Lower leg skin (tissue), 4 donors: ENCODE measurements at regions not wholly inside any gene's neighbourhood (a gene's known extent, or its start where the extent isn't known, plus 50 kb on each side); places are given as distances from the start of the nearest gene placed in this dataset.

ENCODE experiments used
- DNase-seq, 2 donors: peaks; one replicate each; pipeline ENCODE4 v3.0.0-alpha.2; 2019; ENCODE audit warnings: low spot score in 2 of 2
- H3K4me3 ChIP-seq: fragments of 200-600 bp; sonication (generic); 2 replicates; pipeline ENCODE4 v1.5.1; 2017; ENCODE audit warnings: mild to moderate bottlenecking, low read depth; ENCODE audit not compliant: poor library complexity, severe bottlenecking
- POLR2A ChIP-seq, 2 donors: fragments of 450-650 bp; IDR thresholded peaks; one replicate each; pipeline ENCODE4 v1.6.1; 2016 to 2017; ENCODE audit warnings: antibody characterized with exemption in 2 of 2, mild to moderate bottlenecking in 1 of 2, moderate library complexity in 1 of 2
- WGBS, 2 donors: methylation state at CpG; one replicate each; pipeline ENCODE4 v1.1.5; 2018; 5-methylcytosine and 5-hydroxymethylcytosine counted together
- intact Hi-C: fragments of 100-400 bp; cut with DNase I; formaldehyde crosslinking; loops from one replicate; pipeline ENCODE4 v1.15.0; 2023; ENCODE audit warnings: low total_unique reads
- TF ChIP-seq, protein P1 (sequence below), 3 donors: fragments of 450-650 bp; IDR thresholded peaks; one replicate each; pipeline ENCODE4 v1.5.1; 2016; ENCODE audit warnings: antibody characterized with exemption in 3 of 3, mild to moderate bottlenecking in 3 of 3, moderate library complexity in 2 of 3

DNA sequence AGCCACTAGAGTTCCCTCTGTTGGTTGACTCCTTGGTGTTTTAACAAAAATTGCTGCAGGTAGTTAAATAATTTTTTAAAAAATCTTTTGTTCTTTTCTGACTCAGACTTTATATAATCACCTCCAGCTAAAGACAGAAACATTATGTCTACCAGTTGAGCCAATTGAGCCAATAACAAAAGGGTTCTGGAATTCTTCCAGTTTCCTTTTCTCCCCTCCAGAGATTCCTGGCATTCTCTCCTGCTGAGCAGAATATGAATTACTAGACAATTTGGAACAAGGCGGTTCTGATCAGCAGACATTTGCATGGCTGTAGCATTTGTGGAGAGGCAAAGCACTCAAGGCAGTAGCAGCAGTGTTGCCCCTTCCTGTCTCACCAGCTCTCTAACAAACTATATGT lies 144.0 kb upstream of the SLC35B3 start:
- DNase-seq: no peak
- TF ChIP-seq, protein P1, sequence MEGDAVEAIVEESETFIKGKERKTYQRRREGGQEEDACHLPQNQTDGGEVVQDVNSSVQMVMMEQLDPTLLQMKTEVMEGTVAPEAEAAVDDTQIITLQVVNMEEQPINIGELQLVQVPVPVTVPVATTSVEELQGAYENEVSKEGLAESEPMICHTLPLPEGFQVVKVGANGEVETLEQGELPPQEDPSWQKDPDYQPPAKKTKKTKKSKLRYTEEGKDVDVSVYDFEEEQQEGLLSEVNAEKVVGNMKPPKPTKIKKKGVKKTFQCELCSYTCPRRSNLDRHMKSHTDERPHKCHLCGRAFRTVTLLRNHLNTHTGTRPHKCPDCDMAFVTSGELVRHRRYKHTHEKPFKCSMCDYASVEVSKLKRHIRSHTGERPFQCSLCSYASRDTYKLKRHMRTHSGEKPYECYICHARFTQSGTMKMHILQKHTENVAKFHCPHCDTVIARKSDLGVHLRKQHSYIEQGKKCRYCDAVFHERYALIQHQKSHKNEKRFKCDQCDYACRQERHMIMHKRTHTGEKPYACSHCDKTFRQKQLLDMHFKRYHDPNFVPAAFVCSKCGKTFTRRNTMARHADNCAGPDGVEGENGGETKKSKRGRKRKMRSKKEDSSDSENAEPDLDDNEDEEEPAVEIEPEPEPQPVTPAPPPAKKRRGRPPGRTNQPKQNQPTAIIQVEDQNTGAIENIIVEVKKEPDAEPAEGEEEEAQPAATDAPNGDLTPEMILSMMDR (IDR thresholded peaks at IDR 0.05): no peak
- TF ChIP-seq POLR2A (IDR thresholded peaks at IDR 0.05): no peak
- intact Hi-C loops: loop anchor here (5.0 kb wide), 1 partner anchor 1867 kb away; no protein-coding TSS in a partner anchor
- no peak overlapping the region for H3K4me3 ChIP-seq
- WGBS, 2 donors: 14 to 41% methylated on average over 1 of the region's 1 CpG

DNA sequence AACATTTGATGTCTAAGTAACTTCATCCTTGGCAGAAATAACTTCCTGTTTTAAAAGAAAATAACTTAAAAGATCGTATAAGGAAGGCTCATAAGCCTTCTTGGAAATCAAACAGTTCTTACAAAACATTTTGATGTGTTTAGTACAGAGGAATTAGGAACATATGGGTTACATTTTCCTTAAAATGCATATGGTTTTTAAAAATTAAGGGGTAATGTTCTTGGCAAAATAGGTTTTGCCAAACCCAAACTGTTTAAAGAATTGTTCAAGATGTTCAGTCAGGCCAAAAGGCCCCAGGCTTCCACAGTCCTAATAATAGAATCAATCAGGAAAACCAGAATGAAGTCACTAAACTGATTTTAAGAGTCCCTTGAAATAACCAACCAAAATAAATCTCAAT lies 142.7 kb upstream of the SLC35B3 start:
- WGBS, 2 donors: 8 to 16% methylated on average over 1 of the region's 1 CpG
- DNase-seq: no peak
- intact Hi-C loops: loop anchor here (5.0 kb wide), 1 partner anchor 1866 kb away; no protein-coding TSS in a partner anchor
- no peak overlapping the region for H3K4me3 ChIP-seq
- no peak for TF ChIP-seq POLR2A (IDR thresholded peaks at IDR 0.05)
- TF ChIP-seq, protein P1 (IDR thresholded peaks at IDR 0.05): no peak

DNA sequence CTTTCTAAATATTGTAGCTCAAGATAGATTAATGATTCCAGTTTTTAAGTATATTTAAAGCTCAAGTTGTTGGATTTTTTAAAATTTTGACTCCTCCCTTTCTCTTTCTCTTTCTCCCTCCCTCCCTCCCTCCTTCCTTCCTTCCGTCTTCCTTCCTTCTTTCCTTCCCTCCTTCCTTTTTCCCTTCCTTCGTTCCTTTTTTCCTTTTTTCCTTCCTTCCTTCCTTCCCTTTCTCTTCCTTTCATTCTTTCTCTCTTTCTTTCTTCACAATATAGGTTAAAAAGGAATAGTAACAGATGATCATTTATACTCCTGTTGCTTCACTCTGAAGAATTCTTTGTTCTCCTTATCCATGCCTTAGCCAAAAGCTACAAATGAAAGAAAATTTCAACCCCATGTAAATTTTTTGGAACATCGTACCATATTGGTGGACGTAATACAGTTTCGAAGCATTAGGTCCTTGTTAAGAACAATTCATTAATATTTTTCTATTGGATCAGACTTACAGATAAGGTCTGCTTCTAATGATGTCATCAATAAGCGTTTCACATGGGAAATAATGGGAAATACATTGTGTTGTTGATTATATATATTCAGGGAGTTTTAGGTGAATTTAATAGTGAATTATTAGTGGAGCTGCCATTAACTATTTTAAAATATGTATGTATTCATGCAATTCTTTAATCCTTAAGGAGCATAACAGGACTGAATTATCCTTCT lies 139.6 kb upstream of the SLC35B3 start:
- intact Hi-C loops: loop anchor here (5.0 kb wide), 1 partner anchor 1863 kb away; no protein-coding TSS in a partner anchor
- TF ChIP-seq, protein P1 (IDR thresholded peaks at IDR 0.05): no peak
- TF ChIP-seq POLR2A (IDR thresholded peaks at IDR 0.05): no peak
- H3K4me3 ChIP-seq: no peak overlapping the region
- no peak for DNase-seq
- WGBS, 2 donors: 87 to 92% methylated on average over 6 of the region's 6 CpGs

- intact Hi-C loops: no loop called here
- DNase-seq: no peak
- no peak overlapping the region for H3K4me3 ChIP-seq
- 94 to 98% methylated on average over 2 of the region's 2 CpGs for WGBS, 2 donors
- TF ChIP-seq, protein P1 (IDR thresholded peaks at IDR 0.05): no peak
- TF ChIP-seq POLR2A (IDR thresholded peaks at IDR 0.05): no peak
Measured at GRCh38 chr6:8574311-8574710, 139.0 kb upstream of the SLC35B3 start.

- 86 to 87% methylated on average over 6 of the region's 6 CpGs for WGBS, 2 donors
- intact Hi-C loops: no loop called here
Measured at GRCh38 chr6:8570256-8570920, 135.0 kb upstream of the SLC35B3 start.

More at GRCh38 chr6:8570256-8570920, 135.0 kb upstream of the SLC35B3 start:
- no peak for TF ChIP-seq POLR2A (IDR thresholded peaks at IDR 0.05)
- TF ChIP-seq, protein P1 (IDR thresholded peaks at IDR 0.05): no peak
- DNase-seq: no peak
- no peak overlapping the region for H3K4me3 ChIP-seq
